ENCODE measurements at regions not wholly inside any gene's neighbourhood (a gene's known extent, or its start where the extent isn't known, plus 50 kb on each side); places are given as distances from the start of the nearest gene placed in this dataset.
A peak's percentile ranks its signal among the peaks of the same experiment; 100 is the strongest.

- DNase-seq (ENCODE audit: low read depth in 2 of 2), result no peak
Observed at GRCh38 chr13:52975969-52976368, 52.6 kb upstream of the OLFM4 start.

DNA sequence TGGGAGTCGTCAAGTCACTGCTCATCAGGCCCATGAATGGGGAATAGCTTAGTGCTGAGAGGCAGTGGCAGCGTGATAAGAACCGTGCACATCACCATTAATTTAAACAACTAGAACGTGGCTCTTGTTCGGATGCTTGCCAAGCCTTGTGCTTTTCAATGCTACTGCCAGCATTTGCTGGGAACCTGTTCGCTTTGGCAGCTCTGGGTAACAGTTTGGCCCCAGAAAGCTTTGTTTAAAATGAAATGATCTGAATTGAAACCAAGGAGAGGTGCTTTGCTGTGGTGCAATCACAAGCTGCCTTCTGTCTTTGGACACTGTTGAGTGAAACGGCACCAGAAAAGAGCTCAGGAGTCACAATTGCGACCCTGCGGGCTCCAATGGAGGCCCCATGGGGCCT is 53.5 kb upstream of the OLFM4 start:
- DNase-seq (ENCODE audit: low read depth in 2 of 2), result no peak

DNA sequence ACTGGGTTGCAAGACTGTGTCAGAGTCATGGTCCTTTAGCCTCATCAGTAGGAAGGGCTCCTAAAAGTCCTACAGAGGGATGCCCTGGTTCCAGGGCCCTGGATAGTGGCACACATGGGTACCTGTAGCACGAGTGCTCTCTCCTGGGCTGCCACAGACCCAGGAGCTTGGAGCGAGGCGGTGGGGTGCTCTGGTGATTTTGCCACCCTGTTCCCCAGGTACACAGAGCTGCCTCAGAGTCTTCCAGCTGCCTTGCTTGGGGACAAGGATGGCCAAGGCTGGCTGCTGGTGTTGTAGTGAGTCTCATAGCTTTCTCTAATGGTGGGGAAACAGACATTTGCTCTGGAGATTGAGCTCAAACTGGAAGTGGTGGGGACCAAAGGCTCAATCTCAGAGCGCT is 53.9 kb upstream of the OLFM4 start:
- no peak for DNase-seq (ENCODE audit: low read depth in 2 of 2)

GRCh38 chr13:52969373-52969772 is 59.2 kb upstream of the OLFM4 start:
- DNase-seq (ENCODE audit: low read depth in 2 of 2), result no peak

- DNase-seq (ENCODE audit: low read depth in 2 of 2), result peak; percentile 33 to 51
Observed at GRCh38 chr13:52968074-52968700, 60.4 kb upstream of the OLFM4 start.

- DNase-seq (ENCODE audit: low read depth in 2 of 2), result no peak
Observed at GRCh38 chr13:52961987-52962386, 66.6 kb upstream of the OLFM4 start.

- no peak for DNase-seq (ENCODE audit: low read depth in 2 of 2)
Observed at GRCh38 chr13:52961256-52961910, 67.2 kb upstream of the OLFM4 start.

DNA sequence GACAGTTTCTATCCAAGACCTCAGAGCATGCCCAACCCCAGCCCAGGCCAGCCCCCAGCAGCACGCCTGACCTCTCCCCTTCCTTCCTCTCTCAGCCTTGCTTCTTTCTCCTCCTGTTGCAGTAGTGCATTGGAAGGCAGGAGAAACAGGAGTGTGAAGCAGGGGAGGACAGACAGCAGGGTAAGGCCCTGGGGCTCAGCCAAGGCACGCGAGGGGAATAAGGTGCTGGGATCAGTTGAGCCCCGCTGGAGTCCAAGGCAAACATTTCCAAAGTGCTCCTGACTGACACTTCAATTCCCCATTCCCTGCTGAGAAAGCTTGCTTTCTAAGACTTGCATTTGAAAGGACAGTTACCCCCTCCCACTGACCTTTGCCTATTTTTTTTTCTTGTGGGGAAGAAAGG is 73.1 kb upstream of the OLFM4 start:
- no peak for DNase-seq (ENCODE audit: low read depth in 2 of 2)

DNA sequence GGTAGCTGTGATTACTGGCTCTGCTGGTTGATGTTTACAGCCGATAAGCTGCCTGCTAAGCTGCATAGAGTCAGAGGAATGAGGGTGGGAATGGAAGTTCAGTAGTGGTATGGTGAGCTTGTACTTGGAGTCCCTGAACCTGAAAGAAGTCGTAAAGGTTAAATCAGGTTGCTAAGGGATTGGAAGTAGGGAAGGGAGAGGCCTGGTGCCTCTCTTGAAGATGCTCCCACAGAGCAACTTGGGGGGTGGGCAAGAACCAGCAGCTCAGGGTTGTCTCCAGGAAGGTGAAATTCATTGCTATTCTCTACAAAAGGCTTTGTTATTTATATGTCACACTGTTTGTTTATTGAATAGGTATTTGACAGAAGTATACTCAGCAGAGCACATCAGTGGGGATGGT is 73.8 kb upstream of the OLFM4 start:
- no peak for DNase-seq (ENCODE audit: low read depth in 2 of 2)

- no peak for DNase-seq (ENCODE audit: low read depth in 2 of 2)
Observed at GRCh38 chr13:52950436-52950956, 78.1 kb upstream of the OLFM4 start.

GRCh38 chr13:52949742-52950141 is 78.9 kb upstream of the OLFM4 start:
- no peak for DNase-seq (ENCODE audit: low read depth in 2 of 2)

DNA sequence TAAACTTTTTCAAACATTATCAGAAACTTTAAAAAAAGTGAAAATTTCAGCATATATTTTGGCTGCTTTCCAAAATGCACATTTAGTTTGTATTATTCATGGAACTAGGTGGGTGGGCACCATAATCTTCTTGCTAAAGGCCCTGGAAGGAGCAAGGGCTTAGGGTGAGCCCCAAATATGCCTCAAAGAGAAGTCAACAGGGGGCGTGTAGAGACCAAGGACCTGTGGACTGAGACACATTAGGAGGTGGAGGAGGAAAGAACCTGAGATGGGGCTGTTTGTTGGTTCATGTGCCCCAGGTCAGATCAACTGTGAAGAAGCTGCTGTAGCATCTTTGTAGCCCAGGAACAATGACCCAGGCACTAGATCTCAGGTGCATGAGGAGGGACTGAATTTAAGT is 79.6 kb upstream of the OLFM4 start:
- no peak for DNase-seq (ENCODE audit: low read depth in 2 of 2)

GRCh38 chr13:52947921-52948373 is 80.7 kb upstream of the OLFM4 start:
- no peak for DNase-seq (ENCODE audit: low read depth in 2 of 2)

- no peak for DNase-seq (ENCODE audit: low read depth in 2 of 2)
Observed at GRCh38 chr13:52945348-52945747, 83.3 kb upstream of the OLFM4 start.

DNA sequence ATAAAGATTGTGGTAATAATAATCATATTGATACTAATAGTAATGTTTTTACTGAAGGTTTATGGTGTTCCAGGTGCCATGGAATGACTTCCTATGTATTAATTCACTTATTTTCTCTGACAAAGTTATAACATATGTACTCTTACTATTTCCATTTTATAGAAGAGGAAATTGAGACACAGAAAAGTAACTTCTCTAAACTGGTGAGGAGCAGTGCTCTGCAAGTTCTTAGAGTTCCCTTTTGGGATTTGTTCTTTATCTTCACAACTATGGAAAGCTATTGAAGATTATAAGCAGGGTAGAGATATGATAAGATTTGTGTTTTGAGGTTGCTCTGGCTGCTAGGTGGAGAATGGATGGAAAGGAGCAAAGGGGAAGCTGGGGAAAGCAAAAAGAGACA is 83.9 kb upstream of the OLFM4 start:
- DNase-seq (ENCODE audit: low read depth in 2 of 2), result no peak

- no peak for DNase-seq (ENCODE audit: low read depth in 2 of 2)
Observed at GRCh38 chr13:52938065-52938464, 89.6 kb upstream of the PCDH8 start.

- DNase-seq (ENCODE audit: low read depth in 2 of 2), result no peak
Observed at GRCh38 chr13:52936806-52937205, 88.4 kb upstream of the PCDH8 start.

DNA sequence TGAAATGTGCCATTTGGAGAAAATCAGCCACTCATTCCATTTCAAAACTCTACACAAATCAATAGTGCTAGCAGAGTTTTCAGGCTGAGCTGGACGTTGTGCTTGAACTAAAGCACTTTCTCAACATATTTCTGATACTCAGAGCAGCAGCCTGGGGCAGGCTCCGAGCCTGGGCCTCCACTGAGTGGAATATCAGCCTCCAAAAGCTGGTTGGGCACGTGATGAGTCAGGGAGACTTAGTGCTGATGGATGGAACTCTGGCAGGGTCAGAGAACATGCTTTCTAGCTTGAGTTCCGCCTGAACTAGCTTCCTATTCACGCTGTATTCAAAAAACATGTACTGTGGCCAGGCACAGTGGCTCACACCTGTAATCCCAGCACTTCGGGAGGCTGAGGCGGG is 85.8 kb upstream of the PCDH8 start:
- DNase-seq (ENCODE audit: low read depth in 2 of 2), result no peak

DNA sequence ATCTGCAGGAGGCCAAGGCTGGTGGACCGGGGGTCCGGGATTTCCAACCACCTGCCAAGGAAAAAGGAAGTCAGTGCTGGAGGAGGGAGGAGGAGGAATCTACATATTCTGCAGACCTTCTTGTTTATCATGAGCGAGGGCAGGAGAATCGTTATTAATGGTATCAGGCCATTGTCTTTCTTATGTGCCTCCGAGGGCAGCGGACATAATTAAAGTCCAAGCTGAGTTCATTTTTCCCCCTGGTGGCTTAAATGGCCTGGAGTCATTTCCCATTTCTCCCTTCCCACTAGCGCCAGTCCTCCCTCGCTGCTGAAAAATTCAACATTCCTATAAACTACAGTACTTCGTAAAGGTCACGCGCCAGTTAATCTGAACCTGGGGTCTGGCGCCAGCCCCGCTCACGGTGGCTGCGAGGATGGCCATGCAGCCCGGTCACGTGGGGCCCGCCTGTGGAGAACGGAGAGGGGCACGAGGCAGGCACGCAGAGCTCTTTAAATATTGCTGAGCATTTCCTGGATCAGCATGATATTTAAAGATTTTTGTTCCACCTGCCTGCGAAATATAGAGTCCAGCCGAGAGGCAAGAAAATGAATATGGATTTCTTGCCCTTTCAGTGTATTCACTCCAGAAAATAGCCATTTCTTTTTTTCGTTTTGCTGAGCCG is 85.2 kb upstream of the PCDH8 start:
- DNase-seq (ENCODE audit: low read depth in 2 of 2), result no peak

DNA sequence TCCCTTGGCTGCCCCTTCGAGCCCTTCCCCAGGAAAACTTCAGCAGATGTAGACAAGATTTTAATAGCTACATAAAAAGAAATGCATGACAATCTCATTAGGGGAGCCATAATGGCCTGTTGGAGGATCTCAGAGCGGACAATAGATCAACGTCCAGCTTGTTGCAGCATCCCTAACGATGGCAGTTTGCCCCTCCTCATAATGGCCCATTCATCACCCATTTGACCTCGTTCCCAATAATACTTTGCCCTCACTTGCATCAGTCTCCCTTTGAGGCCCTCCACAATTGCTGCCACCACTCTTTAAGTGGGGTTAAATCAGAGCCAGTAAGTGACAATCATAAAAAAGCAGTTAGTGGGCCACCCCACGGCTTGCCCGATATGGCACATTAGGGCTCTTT is 84.7 kb upstream of the PCDH8 start:
- no peak for DNase-seq (ENCODE audit: low read depth in 2 of 2)

DNA sequence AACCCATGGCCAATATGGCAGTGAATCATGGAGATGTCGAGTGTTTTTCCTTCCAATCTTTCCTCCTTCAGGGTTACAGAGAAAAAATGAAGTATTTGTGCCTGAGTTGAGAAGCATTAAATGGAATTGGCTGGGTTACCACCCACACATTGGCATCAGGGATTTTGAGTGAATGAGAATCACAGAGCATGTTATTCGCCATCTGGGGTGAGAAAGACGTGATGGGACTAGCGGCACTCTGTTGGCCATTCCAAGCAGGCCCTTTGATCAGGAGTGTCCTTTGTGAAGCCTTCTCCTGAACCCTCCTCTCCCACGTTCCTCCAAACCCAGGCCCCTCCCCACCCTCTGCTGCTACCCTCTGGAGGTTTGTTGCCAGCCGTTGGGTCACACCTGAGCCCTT is 84.2 kb upstream of the PCDH8 start:
- no peak for DNase-seq (ENCODE audit: low read depth in 2 of 2)

DNA sequence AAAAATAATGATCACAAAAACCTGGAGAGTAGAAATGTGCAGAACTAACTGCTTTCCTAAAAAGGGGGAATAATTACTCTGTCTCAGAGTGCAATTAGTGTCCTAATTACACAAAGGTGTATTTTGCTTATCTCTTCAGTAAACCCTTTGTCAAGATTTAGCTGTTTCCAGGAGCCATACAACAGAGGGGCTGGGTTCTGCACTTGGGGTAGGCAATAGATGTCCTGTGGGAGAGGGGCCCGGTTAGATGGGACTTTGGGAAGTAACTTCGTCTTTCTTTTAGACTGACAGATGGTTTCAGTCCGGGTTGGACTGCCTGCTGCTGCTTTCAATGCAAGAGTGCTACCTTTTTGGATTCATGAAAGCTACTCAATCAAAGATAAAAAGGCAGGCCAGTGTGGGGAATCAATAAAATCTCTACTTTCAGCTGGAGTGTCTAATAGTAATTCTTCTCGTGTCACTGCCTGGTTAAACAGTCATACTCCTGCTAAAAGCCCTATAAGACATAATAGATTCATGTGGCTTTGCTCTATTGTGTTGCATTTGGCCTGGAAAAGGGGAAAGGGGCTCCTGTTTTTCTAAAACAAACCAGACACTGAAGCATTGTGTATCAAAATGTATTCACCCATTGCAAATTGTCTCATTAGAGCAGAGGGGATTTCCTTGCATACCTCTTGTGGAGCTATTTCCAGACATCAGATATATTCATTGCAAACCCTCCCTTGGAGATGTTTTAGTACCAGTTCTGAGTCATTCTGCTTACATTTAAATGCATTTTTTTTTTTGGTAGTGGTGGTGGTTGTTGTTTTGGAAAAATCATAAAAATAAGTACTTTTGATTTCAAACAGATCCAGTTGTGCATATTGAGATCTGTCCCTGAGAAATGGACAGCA is 83.3 kb upstream of the PCDH8 start:
- DNase-seq (ENCODE audit: low read depth in 2 of 2), result no peak

All from stimulated activated CD4-positive, alpha-beta T cell treated with anti-CD3 and anti-CD28 coated beads, Interleukin-15, amount 100 ng/mL, for 48 hours (primary cell).